ENCODE measurements at regions not wholly inside any gene's neighbourhood (a gene's known extent, or its start where the extent isn't known, plus 50 kb on each side); places are given as distances from the start of the nearest gene placed in this dataset.
"Not testable (repeated sequence)": the region's sequence is repeated elsewhere in the genome, so short reads cannot be mapped to it uniquely, and the experiment has no call there.

- no peak for TF ChIP-seq ZFX (IDR thresholded peaks at IDR 0.05; ENCODE audit: borderline replicate concordance)
- TF ChIP-seq CTCF (IDR thresholded peaks at IDR 0.05), result no peak
- no peak overlapping the region for H3K27ac ChIP-seq
These were observed 631.0 kb upstream of the SPANXN1 start for GRCh38 chrX:144616317-144616716.

GRCh38 chrX:144627947-144628346, 619.4 kb upstream of the SPANXN1 start:
- TF ChIP-seq ZFX (IDR thresholded peaks at IDR 0.05; ENCODE audit: borderline replicate concordance), result no peak
- no peak for TF ChIP-seq CTCF (IDR thresholded peaks at IDR 0.05)
- H3K27ac ChIP-seq, result no peak overlapping the region

GRCh38 chrX:144634451-144634850, 612.9 kb upstream of the SPANXN1 start:
- H3K27ac ChIP-seq, result not testable (repeated sequence)

- TF ChIP-seq CTCF (IDR thresholded peaks at IDR 0.05), result no peak
- no peak for TF ChIP-seq ZFX (IDR thresholded peaks at IDR 0.05; ENCODE audit: borderline replicate concordance)
- H3K27ac ChIP-seq, result no peak overlapping the region
These were observed 609.6 kb upstream of the SPANXN1 start for GRCh38 chrX:144637731-144638130.

GRCh38 chrX:144648788-144649187, 598.5 kb upstream of the SPANXN1 start:
- no peak for TF ChIP-seq ZFX (IDR thresholded peaks at IDR 0.05; ENCODE audit: borderline replicate concordance)
- TF ChIP-seq CTCF (IDR thresholded peaks at IDR 0.05), result no peak
- H3K27ac ChIP-seq, result no peak overlapping the region

- H3K27ac ChIP-seq, result no peak overlapping the region
- TF ChIP-seq CTCF (IDR thresholded peaks at IDR 0.05) (no peak), ZFX (IDR thresholded peaks at IDR 0.05; ENCODE audit: borderline replicate concordance) (no peak)
These were observed 565.8 kb upstream of the SPANXN1 start for GRCh38 chrX:144681501-144681900.

GRCh38 chrX:144683247-144683646, 564.1 kb upstream of the SPANXN1 start:
- TF ChIP-seq ZFX (IDR thresholded peaks at IDR 0.05; ENCODE audit: borderline replicate concordance) (no peak), CTCF (IDR thresholded peaks at IDR 0.05) (no peak)
- no peak overlapping the region for H3K27ac ChIP-seq

- H3K27ac ChIP-seq, result no peak overlapping the region
- no peak for TF ChIP-seq CTCF (IDR thresholded peaks at IDR 0.05)
These were observed 537.5 kb upstream of the SPANXN1 start for GRCh38 chrX:144709841-144710240.

Measured in 22Rv1 (cell line).